Adrenal gland (tissue), 9 donors: ENCODE measurements at regions not wholly inside any gene's neighbourhood (a gene's known extent, or its start where the extent isn't known, plus 50 kb on each side); places are given as distances from the start of the nearest gene placed in this dataset.

Experiments
- DNase-seq, 7 donors: peaks; one replicate each; pipeline ENCODE4 v3.0.0-alpha.2; 2019 to 2020
- H3K27ac ChIP-seq, 5 donors: fragments of 200-600 bp; sonication (generic) in 4 of 5; 1 replicate in 3 of 5; 2 replicates in 2 of 5; pipeline versions ENCODE4 v1.5.1 to v1.8.0; 2016 to 2020; ENCODE audit warnings: mild to moderate bottlenecking in 1 of 5
- H3K27me3 ChIP-seq: fragments of 200-600 bp; 2 replicates; pipeline ENCODE4 v1.8.0; 2021
- H3K36me3 ChIP-seq, 2 donors: fragments of 200-600 bp; replicated peaks in 1 of 2; 1 replicate in 1 of 2; 2 replicates in 1 of 2; pipeline versions ENCODE4 v1.5.1 to v1.8.0; 2018 to 2022
- H3K4me1 ChIP-seq, 2 donors: fragments of 200-600 bp; replicated peaks in 1 of 2; 1 replicate in 1 of 2; 2 replicates in 1 of 2; pipeline versions ENCODE4 v1.5.1 to v1.8.0; 2018 to 2021
- H3K4me3 ChIP-seq, 4 donors: fragments of 200-600 bp; sonication (generic) in 3 of 4; one replicate each; pipeline ENCODE4 v1.5.1; 2016 to 2018
- H3K9me3 ChIP-seq, 3 donors: fragments of 200-600 bp; sonication (generic) in 1 of 3; replicated peaks in 1 of 3; 1 replicate in 2 of 3; 2 replicates in 1 of 3; pipeline versions ENCODE4 v1.5.1 to v1.8.0; 2016 to 2021
- POLR2A ChIP-seq, 2 donors: fragments of 450-650 bp; IDR thresholded peaks; one replicate each; pipeline ENCODE4 v1.6.1; 2017; ENCODE audit warnings: antibody characterized with exemption in 2 of 2, mild to moderate bottlenecking in 2 of 2, moderate library complexity in 1 of 2
- WGBS, 4 donors: extraction: QIAGEN DNeasy Blood & Tissue Kit in 2 of 4; methylation state at CpG; one replicate each; pipeline versions ENCODE4 v1.1.5 to v1.1.7; 2013 to 2017; 5-methylcytosine and 5-hydroxymethylcytosine counted together
- intact Hi-C, 2 donors: fragments of 100-400 bp; cut with DNase I; formaldehyde crosslinking; loops; one replicate each; pipeline versions ENCODE4 v1.14.1 to v1.15.0; 2022 to 2023
- TF ChIP-seq, protein P1 (sequence below), 6 experiments: fragments of 450-650 bp in 4 of 6; fragments of 200-600 bp in 2 of 6; sonication (generic) in 1 of 6; IDR thresholded peaks; 1 replicate in 5 of 6; 2 replicates in 1 of 6; pipeline versions ENCODE4 v1.5.1 to v1.8.0; 2016 to 2021; ENCODE audit warnings: antibody characterized with exemption in 6 of 6, mild to moderate bottlenecking in 2 of 6, moderate library complexity in 1 of 6
- donor health status: healthy with polysubstance abuse.
- donor health status: Bipolar disorder and iron deficiency.
- donor health status: DM: yes; HTN: yes; CAD: no.
- donor health status: DM: no; HTN: no; CAD: no.
- donor health status: DM: no; HTN: no; CAD: no.

DNA sequence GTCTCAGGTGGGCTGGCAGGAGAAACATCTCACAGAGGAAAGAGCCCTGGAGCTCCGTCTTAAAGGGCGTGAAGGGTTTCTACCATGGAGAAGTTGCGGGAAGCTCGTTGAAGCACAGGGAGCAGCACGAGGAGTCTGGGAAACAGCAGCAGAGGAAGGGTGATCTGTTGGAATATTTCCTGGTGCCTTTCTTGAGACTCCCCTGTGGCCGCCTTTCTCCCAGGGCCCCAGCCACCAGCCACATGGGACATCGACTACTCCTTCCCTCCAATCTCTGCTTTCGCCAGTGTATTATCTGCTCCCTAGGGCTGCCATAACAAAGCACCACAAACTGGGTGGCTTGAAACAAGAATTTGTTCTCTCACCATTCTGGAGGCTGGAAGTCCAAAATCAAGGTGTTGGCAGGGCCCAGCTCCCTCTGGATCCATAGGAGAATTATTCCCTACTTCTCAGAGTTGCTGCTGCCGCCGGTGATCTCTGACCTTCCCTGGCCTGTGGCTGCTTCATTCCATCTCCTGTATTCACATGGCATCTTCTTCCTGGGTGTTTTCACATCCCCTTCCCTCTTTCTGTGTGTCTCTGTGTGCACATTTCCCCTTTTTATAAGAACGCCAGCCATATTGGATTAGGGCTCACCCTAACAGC lies 152.8 kb upstream of the GSC start:
- H3K4me3 ChIP-seq: no peak overlapping the region
- H3K9me3 ChIP-seq: no peaks in the 10 kb centered on the region
- TF ChIP-seq, protein P1, sequence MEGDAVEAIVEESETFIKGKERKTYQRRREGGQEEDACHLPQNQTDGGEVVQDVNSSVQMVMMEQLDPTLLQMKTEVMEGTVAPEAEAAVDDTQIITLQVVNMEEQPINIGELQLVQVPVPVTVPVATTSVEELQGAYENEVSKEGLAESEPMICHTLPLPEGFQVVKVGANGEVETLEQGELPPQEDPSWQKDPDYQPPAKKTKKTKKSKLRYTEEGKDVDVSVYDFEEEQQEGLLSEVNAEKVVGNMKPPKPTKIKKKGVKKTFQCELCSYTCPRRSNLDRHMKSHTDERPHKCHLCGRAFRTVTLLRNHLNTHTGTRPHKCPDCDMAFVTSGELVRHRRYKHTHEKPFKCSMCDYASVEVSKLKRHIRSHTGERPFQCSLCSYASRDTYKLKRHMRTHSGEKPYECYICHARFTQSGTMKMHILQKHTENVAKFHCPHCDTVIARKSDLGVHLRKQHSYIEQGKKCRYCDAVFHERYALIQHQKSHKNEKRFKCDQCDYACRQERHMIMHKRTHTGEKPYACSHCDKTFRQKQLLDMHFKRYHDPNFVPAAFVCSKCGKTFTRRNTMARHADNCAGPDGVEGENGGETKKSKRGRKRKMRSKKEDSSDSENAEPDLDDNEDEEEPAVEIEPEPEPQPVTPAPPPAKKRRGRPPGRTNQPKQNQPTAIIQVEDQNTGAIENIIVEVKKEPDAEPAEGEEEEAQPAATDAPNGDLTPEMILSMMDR (IDR thresholded peaks at IDR 0.05): no peak
- no peak for TF ChIP-seq POLR2A (IDR thresholded peaks at IDR 0.05)
- no peaks in the 10 kb centered on the region for H3K4me1 ChIP-seq
- WGBS, 4 donors: 86 to 93% (median 90%) methylated on average over 11 of the region's 11 CpGs
- no peaks in the 10 kb centered on the region for H3K27me3 ChIP-seq
- no peak for DNase-seq
- no peak overlapping the region for H3K27ac ChIP-seq
- no peaks in the 10 kb centered on the region for H3K36me3 ChIP-seq
- intact Hi-C loops: no loop called here

DNA sequence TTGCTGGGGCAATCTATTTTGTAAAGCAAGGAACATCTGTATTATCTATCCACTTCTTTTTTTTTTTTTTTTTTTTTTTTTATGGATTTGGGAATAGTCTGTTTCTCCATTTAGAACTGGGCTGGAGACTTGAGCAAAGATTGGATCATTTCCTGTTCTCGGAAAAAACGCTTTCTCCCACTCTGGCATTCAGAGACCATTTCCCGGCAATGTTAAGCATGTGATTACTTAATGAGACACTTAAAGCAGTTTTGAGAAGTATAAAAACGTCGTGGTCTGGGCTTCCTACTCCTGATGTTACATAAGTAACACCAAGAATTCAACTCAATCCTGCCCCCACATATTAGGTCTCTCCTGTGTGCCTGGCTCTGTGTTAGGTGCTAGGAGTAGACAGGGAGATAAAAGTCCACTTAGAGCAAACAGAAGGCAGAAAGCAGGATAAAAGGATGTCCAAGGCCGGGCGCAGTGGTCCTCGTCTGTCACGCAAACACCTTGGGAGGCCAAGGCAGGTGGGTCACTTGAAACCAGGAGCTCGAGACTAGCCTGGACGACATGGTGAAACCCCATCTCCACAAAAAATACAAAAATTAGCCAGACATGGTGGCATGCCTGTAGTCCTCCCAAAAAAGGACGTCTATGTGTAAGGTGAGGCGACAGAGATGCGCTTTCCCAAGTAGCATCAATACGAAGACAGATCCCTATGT lies 152.1 kb upstream of the GSC start:
- intact Hi-C loops: no loop called here
- TF ChIP-seq, protein P1 (IDR thresholded peaks at IDR 0.05): no peak
- no peak for TF ChIP-seq POLR2A (IDR thresholded peaks at IDR 0.05)
- DNase-seq: no peak

DNA sequence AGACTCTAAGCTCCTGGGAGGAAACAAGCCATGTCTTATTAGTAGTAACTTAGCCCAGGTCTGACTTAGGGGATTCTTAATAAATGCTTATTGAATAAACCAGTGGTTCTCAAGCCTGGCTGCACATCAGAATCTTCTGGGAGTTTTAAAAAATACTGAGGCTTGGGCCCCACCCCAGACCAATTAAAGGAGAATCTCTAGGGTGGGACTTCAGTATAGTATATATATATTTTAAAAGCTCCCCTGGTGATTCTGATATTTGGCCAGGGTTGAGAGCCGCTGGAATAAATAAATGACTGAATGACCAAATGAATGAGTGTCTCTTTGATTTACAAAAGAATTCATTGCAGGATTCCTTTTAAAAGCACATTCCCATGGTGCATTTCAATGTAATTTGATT lies 151.5 kb upstream of the GSC start:
- TF ChIP-seq, protein P1 (IDR thresholded peaks at IDR 0.05): no peak
- no peak for TF ChIP-seq POLR2A (IDR thresholded peaks at IDR 0.05)
- intact Hi-C loops: no loop called here
- H3K27ac ChIP-seq: no peak overlapping the region
- no peaks in the 10 kb centered on the region for H3K9me3 ChIP-seq
- H3K27me3 ChIP-seq: no peaks in the 10 kb centered on the region
- no peaks in the 10 kb centered on the region for H3K36me3 ChIP-seq
- no peak for DNase-seq
- H3K4me3 ChIP-seq: no peak overlapping the region
- no peaks in the 10 kb centered on the region for H3K4me1 ChIP-seq
- WGBS, 4 donors: 87 to 96% (median 93%) methylated on average over 1 of the region's 1 CpG

More for the DNA sequence above, 152.1 kb upstream of the GSC start:
- WGBS, 4 donors: 76 to 83% (median 82%) methylated on average over 15 of the region's 15 CpGs
- H3K27ac ChIP-seq: no peak overlapping the region
- H3K4me1 ChIP-seq: no peaks in the 10 kb centered on the region
- no peaks in the 10 kb centered on the region for H3K27me3 ChIP-seq
- no peaks in the 10 kb centered on the region for H3K9me3 ChIP-seq
- H3K36me3 ChIP-seq: no peaks in the 10 kb centered on the region
- H3K4me3 ChIP-seq: no peak overlapping the region

DNA sequence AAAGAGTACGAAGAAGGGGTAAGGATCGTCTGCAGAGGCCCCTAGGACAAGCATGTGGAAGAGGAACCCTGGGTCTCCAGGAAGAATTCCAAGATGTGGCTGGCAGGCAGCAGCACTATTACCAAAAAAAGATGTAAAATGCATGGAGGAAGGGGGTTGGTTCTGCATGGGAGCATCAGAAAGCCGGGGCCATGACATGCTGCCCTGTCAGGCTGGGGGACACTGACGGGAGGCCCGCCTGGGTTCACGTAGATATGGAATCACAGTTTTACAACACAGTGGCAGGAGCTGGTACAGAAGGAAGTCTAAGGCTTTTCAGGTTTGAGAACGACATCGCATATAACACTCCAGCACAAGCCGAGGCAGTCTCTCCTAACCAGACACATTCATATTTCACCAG lies 150.0 kb upstream of the GSC start:
- Histone ChIP-seq H3K4me1 (no peaks in the 10 kb centered on the region), H3K27me3 (no peaks in the 10 kb centered on the region), H3K9me3 (no peaks in the 10 kb centered on the region), H3K27ac (no peak overlapping the region), H3K4me3 (no peak overlapping the region), H3K36me3 (no peaks in the 10 kb centered on the region)
- 75 to 89% (median 84%) methylated on average over 9 of the region's 9 CpGs for WGBS, 4 donors
- no peak for TF ChIP-seq POLR2A (IDR thresholded peaks at IDR 0.05)
- TF ChIP-seq, protein P1 (IDR thresholded peaks at IDR 0.05): no peak
- DNase-seq: no peak
- intact Hi-C loops: no loop called here
